ENCODE measurements at regions not wholly inside any gene's neighbourhood (a gene's known extent, or its start where the extent isn't known, plus 50 kb on each side); places are given as distances from the start of the nearest gene placed in this dataset.

GRCh38 chr7:113452245-113452644 is 333.9 kb upstream of the SMIM30 start:
- no peak overlapping the region for H3K27ac ChIP-seq
- ChIA-PET POLR2A (ENCODE audit: low non-redundant PET) (interaction anchor here (0.7 kb wide), 1 partner anchor 408 kb away, joined by 5 read pairs; no protein-coding TSS in a partner anchor), CTCF (no interaction called here)
- TF ChIP-seq CTCF (conservative IDR thresholded peaks at IDR 0.05; ENCODE audit: low read depth) = no peak
- no peak for DNase-seq (ENCODE audit: low spot score)

GRCh38 chr7:113446791-113447190 is 328.4 kb upstream of the SMIM30 start:
- ChIA-PET POLR2A (ENCODE audit: low non-redundant PET) (no interaction called here), CTCF (no interaction called here)
- DNase-seq (ENCODE audit: low spot score) = no peak
- TF ChIP-seq CTCF (conservative IDR thresholded peaks at IDR 0.05; ENCODE audit: low read depth) = no peak
- H3K27ac ChIP-seq = no peak overlapping the region

GRCh38 chr7:113446391-113446790 is 328.0 kb upstream of the SMIM30 start:
- POLR2A ChIA-PET (ENCODE audit: low non-redundant PET) = no interaction called here
- TF ChIP-seq CTCF (conservative IDR thresholded peaks at IDR 0.05; ENCODE audit: low read depth) = no peak
- no peak overlapping the region for H3K27ac ChIP-seq
- DNase-seq (ENCODE audit: low spot score) = no peak
- CTCF ChIA-PET = no interaction called here

- POLR2A ChIA-PET (ENCODE audit: low non-redundant PET) = no interaction called here
- no peak for DNase-seq (ENCODE audit: low spot score)
- CTCF ChIA-PET = no interaction called here
- H3K27ac ChIP-seq = no peak overlapping the region
- TF ChIP-seq CTCF (conservative IDR thresholded peaks at IDR 0.05; ENCODE audit: low read depth) = no peak
Observed at GRCh38 chr7:113444261-113444660, 325.9 kb upstream of the SMIM30 start.

- no peak for TF ChIP-seq CTCF (conservative IDR thresholded peaks at IDR 0.05; ENCODE audit: low read depth)
- POLR2A ChIA-PET (ENCODE audit: low non-redundant PET) = no interaction called here
- H3K27ac ChIP-seq = no peak overlapping the region
- CTCF ChIA-PET = no interaction called here
- DNase-seq (ENCODE audit: low spot score) = no peak
Observed at GRCh38 chr7:113440173-113440572, 321.8 kb upstream of the SMIM30 start.

- no peak for DNase-seq (ENCODE audit: low spot score)
- ChIA-PET CTCF (no interaction called here), POLR2A (ENCODE audit: low non-redundant PET) (no interaction called here)
- TF ChIP-seq CTCF (conservative IDR thresholded peaks at IDR 0.05; ENCODE audit: low read depth) = no peak
- H3K27ac ChIP-seq = no peak overlapping the region
Observed at GRCh38 chr7:113431406-113431805, 313.1 kb upstream of the SMIM30 start.

Measured in RWPE1 (cell line).